ENCODE measurements at regions not wholly inside any gene's neighbourhood (a gene's known extent, or its start where the extent isn't known, plus 50 kb on each side); places are given as distances from the start of the nearest gene placed in this dataset.

DNA sequence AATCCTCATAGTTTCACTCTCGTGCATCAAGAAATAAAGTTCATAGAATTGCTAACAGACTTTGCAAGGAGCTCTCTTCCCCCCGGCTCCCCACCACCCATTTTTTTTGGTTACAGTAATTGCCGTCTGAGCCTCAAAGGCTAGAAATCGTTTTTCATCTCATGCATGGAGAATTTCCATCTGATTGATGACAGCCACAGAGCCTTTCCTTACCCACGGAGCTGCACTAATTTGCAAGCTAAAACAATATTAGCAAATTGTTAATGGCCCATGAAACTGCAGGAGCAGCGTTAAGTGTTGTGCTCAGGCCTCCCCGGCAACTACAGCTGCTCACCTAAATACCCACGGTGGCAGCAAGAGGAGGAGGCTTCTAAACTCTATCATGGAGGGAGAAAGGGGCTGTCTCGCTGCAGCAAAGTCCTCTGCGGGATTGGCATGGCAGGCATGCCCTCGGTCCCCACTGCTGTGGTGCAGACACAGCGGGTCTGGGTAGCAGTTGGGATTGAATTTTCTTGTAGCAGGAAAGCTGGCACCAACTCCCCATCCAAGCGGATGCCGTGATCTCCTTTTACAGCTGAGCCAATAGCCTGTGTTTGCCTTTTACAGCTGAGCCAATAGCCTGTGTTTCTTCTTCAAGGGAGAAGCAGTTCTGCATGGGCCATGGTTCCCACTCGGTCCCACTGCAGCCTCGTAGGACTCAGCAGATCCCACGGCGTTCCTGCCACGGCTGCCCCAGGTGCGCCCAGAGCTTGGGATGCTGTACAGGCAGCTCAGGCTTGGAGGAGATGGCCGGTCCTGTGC is 412.3 kb downstream of the BRD1 start:
- H4K20me1 ChIP-seq (ENCODE audit: low read depth, low read length), result no peaks in the 10 kb centered on the region
- H3K36me3 ChIP-seq (ENCODE audit: low read length), result no peaks in the 10 kb centered on the region
- H3F3A ChIP-seq (ENCODE audit: insufficient read depth), result no peaks in the 10 kb centered on the region
- H3K4me3 ChIP-seq (ENCODE audit: insufficient read depth, low read length, poor library complexity, severe bottlenecking), result no peak overlapping the region
- H2AFZ ChIP-seq (ENCODE audit: low read depth, low read length, severe bottlenecking), result no peak overlapping the region
- TF ChIP-seq, protein P1, sequence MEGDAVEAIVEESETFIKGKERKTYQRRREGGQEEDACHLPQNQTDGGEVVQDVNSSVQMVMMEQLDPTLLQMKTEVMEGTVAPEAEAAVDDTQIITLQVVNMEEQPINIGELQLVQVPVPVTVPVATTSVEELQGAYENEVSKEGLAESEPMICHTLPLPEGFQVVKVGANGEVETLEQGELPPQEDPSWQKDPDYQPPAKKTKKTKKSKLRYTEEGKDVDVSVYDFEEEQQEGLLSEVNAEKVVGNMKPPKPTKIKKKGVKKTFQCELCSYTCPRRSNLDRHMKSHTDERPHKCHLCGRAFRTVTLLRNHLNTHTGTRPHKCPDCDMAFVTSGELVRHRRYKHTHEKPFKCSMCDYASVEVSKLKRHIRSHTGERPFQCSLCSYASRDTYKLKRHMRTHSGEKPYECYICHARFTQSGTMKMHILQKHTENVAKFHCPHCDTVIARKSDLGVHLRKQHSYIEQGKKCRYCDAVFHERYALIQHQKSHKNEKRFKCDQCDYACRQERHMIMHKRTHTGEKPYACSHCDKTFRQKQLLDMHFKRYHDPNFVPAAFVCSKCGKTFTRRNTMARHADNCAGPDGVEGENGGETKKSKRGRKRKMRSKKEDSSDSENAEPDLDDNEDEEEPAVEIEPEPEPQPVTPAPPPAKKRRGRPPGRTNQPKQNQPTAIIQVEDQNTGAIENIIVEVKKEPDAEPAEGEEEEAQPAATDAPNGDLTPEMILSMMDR (IDR thresholded peaks at IDR 0.05; ENCODE audit: insufficient read depth, low read length, poor library complexity, severe bottlenecking), result no peak
- TF ChIP-seq EZH2phosphoT487 (conservative IDR thresholded peaks at IDR 0.05; ENCODE audit: low read length), result no peak
- no peaks in the 10 kb centered on the region for H3K79me2 ChIP-seq (ENCODE audit: insufficient read depth, low read length)
- no peak overlapping the region for H3K27ac ChIP-seq (ENCODE audit: low read depth, low read length)
- H3K27me3 ChIP-seq (ENCODE audit: low read length), result no peaks in the 10 kb centered on the region
- H3K9me3 ChIP-seq (ENCODE audit: insufficient read depth, low read length), result no peaks in the 10 kb centered on the region
- no peaks in the 10 kb centered on the region for H3K9me2 ChIP-seq (replicated peaks; ENCODE audit: insufficient read depth, low read length)
- H3K4me2 ChIP-seq (ENCODE audit: low read depth, low read length, poor library complexity, severe bottlenecking), result no peak overlapping the region
- no peak overlapping the region for H3K9ac ChIP-seq (ENCODE audit: low read length)

DNA sequence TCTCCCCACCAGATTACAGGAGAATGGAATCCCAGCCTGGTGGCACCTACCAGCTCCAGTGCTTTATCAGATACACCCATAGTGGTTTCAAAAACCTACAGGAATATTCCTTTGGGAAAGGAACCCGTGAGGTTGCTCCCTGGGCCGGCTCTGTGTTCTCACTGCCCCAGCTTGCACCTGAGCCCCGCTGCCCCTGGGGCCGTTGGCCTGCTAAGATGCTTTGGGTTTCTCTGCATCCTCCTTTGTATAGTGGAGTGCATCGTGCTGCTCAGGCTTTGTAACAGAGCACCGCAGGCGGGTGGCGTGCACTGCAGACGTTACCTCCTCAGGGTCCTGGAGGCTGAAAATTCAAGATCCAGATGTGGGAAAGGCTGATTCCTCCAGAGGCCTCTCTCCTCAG is 414.1 kb downstream of the BRD1 start:
- H2AFZ ChIP-seq (ENCODE audit: low read depth, low read length, severe bottlenecking), result no peak overlapping the region
- H3K79me2 ChIP-seq (ENCODE audit: insufficient read depth, low read length), result no peaks in the 10 kb centered on the region
- H3K27me3 ChIP-seq (ENCODE audit: low read length), result no peaks in the 10 kb centered on the region
- no peak overlapping the region for H3K9ac ChIP-seq (ENCODE audit: low read length)
- H3K9me3 ChIP-seq (ENCODE audit: insufficient read depth, low read length), result no peaks in the 10 kb centered on the region
- H3F3A ChIP-seq (ENCODE audit: insufficient read depth), result no peaks in the 10 kb centered on the region
- no peak overlapping the region for H3K4me3 ChIP-seq (ENCODE audit: insufficient read depth, low read length, poor library complexity, severe bottlenecking)
- no peak overlapping the region for H3K4me2 ChIP-seq (ENCODE audit: low read depth, low read length, poor library complexity, severe bottlenecking)
- no peaks in the 10 kb centered on the region for H3K9me2 ChIP-seq (replicated peaks; ENCODE audit: insufficient read depth, low read length)
- no peaks in the 10 kb centered on the region for H3K36me3 ChIP-seq (ENCODE audit: low read length)
- TF ChIP-seq EZH2phosphoT487 (conservative IDR thresholded peaks at IDR 0.05; ENCODE audit: low read length), result no peak
- TF ChIP-seq, protein P1 (IDR thresholded peaks at IDR 0.05; ENCODE audit: insufficient read depth, low read length, poor library complexity, severe bottlenecking), result no peak
- no peak overlapping the region for H3K27ac ChIP-seq (ENCODE audit: low read depth, low read length)
- no peaks in the 10 kb centered on the region for H4K20me1 ChIP-seq (ENCODE audit: low read depth, low read length)

DNA sequence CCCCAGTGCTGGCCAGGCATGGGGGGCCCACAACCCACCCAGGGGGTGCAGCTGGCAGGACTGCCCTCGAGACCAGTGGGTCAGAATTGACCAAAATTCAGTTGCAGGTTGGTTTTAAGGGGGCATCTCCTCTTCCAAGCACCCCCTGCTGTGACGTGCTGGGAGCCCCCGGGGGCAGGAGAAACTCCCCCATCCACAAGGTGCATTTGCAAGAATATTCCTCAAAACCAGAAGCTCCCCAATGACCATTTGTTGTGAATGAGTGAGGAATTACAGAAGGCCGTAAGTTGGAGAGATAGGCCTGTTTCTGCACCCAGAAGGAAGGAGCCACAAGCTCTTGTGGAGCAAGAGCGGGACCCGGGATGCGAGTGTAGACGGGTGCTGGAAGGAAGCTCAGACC is 414.5 kb downstream of the BRD1 start:
- Histone ChIP-seq H3K27me3 (ENCODE audit: low read length) (no peaks in the 10 kb centered on the region), H3K27ac (ENCODE audit: low read depth, low read length) (no peak overlapping the region), H3K9ac (ENCODE audit: low read length) (no peak overlapping the region), H3K36me3 (ENCODE audit: low read length) (no peaks in the 10 kb centered on the region), H3K4me2 (ENCODE audit: low read depth, low read length, poor library complexity, severe bottlenecking) (no peak overlapping the region), H3K9me2 (replicated peaks; ENCODE audit: insufficient read depth, low read length) (no peaks in the 10 kb centered on the region), H3K79me2 (ENCODE audit: insufficient read depth, low read length) (no peaks in the 10 kb centered on the region), H3K4me3 (ENCODE audit: insufficient read depth, low read length, poor library complexity, severe bottlenecking) (no peak overlapping the region), H4K20me1 (ENCODE audit: low read depth, low read length) (no peaks in the 10 kb centered on the region), H2AFZ (ENCODE audit: low read depth, low read length, severe bottlenecking) (no peak overlapping the region), H3F3A (ENCODE audit: insufficient read depth) (no peaks in the 10 kb centered on the region), H3K9me3 (ENCODE audit: insufficient read depth, low read length) (no peaks in the 10 kb centered on the region)
- TF ChIP-seq, protein P1 (IDR thresholded peaks at IDR 0.05; ENCODE audit: insufficient read depth, low read length, poor library complexity, severe bottlenecking), result no peak
- no peak for TF ChIP-seq EZH2phosphoT487 (conservative IDR thresholded peaks at IDR 0.05; ENCODE audit: low read length)
